NCI-H128 (cell line): ENCODE measurements at regions not wholly inside any gene's neighbourhood (a gene's known extent, or its start where the extent isn't known, plus 50 kb on each side); places are given as distances from the start of the nearest gene placed in this dataset.

Experiments
- DNase-seq: peaks from one replicate; lab custom pipeline; 2025; ENCODE audit not compliant: unreplicated experiment; lab: John Stamatoyannopoulos, UW

GRCh38 chr18:75358928-75359327 is 68.6 kb downstream of the SMIM21 start:
- DNase-seq: no peak

GRCh38 chr18:75353357-75353756 is 74.1 kb downstream of the SMIM21 start:
- DNase-seq: no peak

- DNase-seq: no peak
Measured at GRCh38 chr18:75351409-75351808, 76.1 kb downstream of the SMIM21 start.

GRCh38 chr18:75350857-75351256 is 76.6 kb downstream of the SMIM21 start:
- no peak for DNase-seq

- peak; percentile 16 for DNase-seq
Measured at GRCh38 chr18:75350512-75350839, 77.0 kb downstream of the SMIM21 start.

GRCh38 chr18:75349668-75350511 is 77.6 kb downstream of the SMIM21 start:
- DNase-seq: no peak

- DNase-seq: no peak
Measured at GRCh38 chr18:75346671-75347070, 80.8 kb downstream of the SMIM21 start.

- DNase-seq: no peak
Measured at GRCh38 chr18:75344615-75345014, 82.9 kb downstream of the SMIM21 start.

GRCh38 chr18:75344161-75344560 is 83.3 kb downstream of the SMIM21 start:
- no peak for DNase-seq

GRCh38 chr18:75343389-75343788 is 84.1 kb downstream of the SMIM21 start:
- no peak for DNase-seq

GRCh38 chr18:75341897-75342296 is 85.6 kb downstream of the SMIM21 start:
- DNase-seq: no peak

GRCh38 chr18:75341267-75341666 is 86.2 kb downstream of the SMIM21 start:
- DNase-seq: no peak

GRCh38 chr18:75339936-75340605 is 87.4 kb downstream of the SMIM21 start:
- no peak for DNase-seq
